Thymus (tissue), 11 donors: ENCODE measurements at regions not wholly inside any gene's neighbourhood (a gene's known extent, or its start where the extent isn't known, plus 50 kb on each side); places are given as distances from the start of the nearest gene placed in this dataset.

Source experiments
- DNase-seq, 9 donors: peaks; one replicate each; pipeline ENCODE4 v3.0.0-alpha.2; 2013; ENCODE audit warnings: low spot score in 9 of 9, low read depth in 6 of 9, missing footprints in 1 of 9
- H3K27ac ChIP-seq, 2 donors: one replicate each; pipeline ENCODE4 v1.5.1; 2013; ENCODE audit warnings: control low read depth in 1 of 2, low read depth in 1 of 2, low read length in 1 of 2, mild to moderate bottlenecking in 1 of 2, moderate library complexity in 1 of 2
- H3K27me3 ChIP-seq, 2 donors: one replicate each; pipeline ENCODE4 v1.5.1; 2013; ENCODE audit warnings: low read length in 1 of 2; ENCODE audit not compliant: control insufficient read depth in 2 of 2, insufficient read depth in 1 of 2
- H3K36me3 ChIP-seq, 2 donors: one replicate each; pipeline ENCODE4 v1.5.1; 2013; ENCODE audit warnings: low read length in 1 of 2, mild to moderate bottlenecking in 1 of 2, moderate library complexity in 1 of 2; ENCODE audit not compliant: control insufficient read depth in 2 of 2, insufficient read depth in 2 of 2
- H3K4me1 ChIP-seq, 2 donors: one replicate each; pipeline ENCODE4 v1.5.1; 2013; ENCODE audit warnings: low read length in 2 of 2; ENCODE audit not compliant: control insufficient read depth in 2 of 2, insufficient read depth in 2 of 2
- H3K4me3 ChIP-seq, 2 donors: one replicate each; pipeline ENCODE4 v1.5.1; 2013; ENCODE audit warnings: low read length in 2 of 2, control low read depth in 1 of 2, mild to moderate bottlenecking in 1 of 2
- H3K9me3 ChIP-seq, 2 donors: one replicate each; pipeline ENCODE4 v1.5.1; 2013; ENCODE audit warnings: low read length in 1 of 2, mild to moderate bottlenecking in 1 of 2; ENCODE audit not compliant: control insufficient read depth in 2 of 2, insufficient read depth in 1 of 2
- WGBS: extraction: QIAGEN DNeasy Blood & Tissue Kit; methylation state at CpG from one replicate; pipeline ENCODE4 v1.1.7; 2013; 5-methylcytosine and 5-hydroxymethylcytosine counted together
- donor health status: healthy.

DNA sequence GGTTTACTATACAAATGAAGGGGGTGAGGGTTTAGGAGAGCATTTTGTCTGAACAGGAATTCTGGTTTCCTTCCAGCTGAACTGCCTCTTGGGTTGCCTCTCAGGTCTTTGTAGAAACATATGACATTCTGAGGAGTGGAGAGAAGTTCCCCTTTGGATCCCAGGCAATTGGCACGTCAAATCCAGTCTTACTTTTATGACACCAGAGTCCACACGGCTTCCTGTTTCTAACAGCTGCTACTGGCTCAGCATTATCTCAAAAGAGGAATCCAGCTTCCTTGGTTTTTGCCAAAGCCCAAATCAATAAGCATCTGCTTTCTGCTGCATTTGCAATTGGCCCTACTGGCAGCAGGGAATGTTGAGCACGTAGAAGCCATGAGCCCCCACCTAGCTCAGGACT lies 97.6 kb upstream of the FAM20A start:
- no peak overlapping the region for H3K27ac ChIP-seq

DNA sequence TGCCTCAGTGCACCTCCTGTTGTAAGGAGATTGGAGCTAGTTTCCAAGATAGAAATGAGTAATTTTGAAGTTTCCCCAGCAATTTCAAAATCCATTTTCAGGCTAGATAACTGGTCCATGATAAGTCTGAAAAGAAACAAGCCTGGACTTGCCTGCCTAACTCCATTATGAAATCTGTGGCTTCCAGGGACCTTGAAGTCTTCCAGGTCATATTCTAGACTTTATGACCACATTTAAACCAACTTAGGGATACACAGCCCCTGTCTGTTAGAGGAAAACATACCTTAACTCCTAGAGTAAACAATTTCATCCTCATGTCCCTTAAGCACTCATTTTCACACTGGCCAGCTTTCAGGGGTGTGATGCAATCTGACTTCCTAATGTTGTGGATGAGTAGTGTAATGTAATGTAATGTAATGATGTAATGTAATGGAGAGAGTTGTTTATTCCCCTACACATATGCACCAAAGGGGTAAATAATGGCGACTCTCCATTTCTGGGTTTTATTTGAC lies 96.7 kb upstream of the FAM20A start:
- no peaks in the 10 kb centered on the region for H3K4me1 ChIP-seq
- H3K27ac ChIP-seq, result no peak overlapping the region
- H3K4me3 ChIP-seq, result no peak overlapping the region
- no peaks in the 10 kb centered on the region for H3K9me3 ChIP-seq
- no peaks in the 10 kb centered on the region for H3K27me3 ChIP-seq
- DNase-seq, result no peak
- H3K36me3 ChIP-seq, result no peaks in the 10 kb centered on the region
- 98% methylated on average over 1 of the region's 1 CpG for WGBS

More for the DNA sequence above, 97.6 kb upstream of the FAM20A start:
- no peaks in the 10 kb centered on the region for H3K9me3 ChIP-seq
- DNase-seq, result peak in 1 of 9 donors; percentile 9
- no peak overlapping the region for H3K4me3 ChIP-seq
- no peaks in the 10 kb centered on the region for H3K36me3 ChIP-seq
- 52% methylated on average over 3 of the region's 3 CpGs for WGBS
- H3K4me1 ChIP-seq, result no peaks in the 10 kb centered on the region
- H3K27me3 ChIP-seq, result no peaks in the 10 kb centered on the region

DNA sequence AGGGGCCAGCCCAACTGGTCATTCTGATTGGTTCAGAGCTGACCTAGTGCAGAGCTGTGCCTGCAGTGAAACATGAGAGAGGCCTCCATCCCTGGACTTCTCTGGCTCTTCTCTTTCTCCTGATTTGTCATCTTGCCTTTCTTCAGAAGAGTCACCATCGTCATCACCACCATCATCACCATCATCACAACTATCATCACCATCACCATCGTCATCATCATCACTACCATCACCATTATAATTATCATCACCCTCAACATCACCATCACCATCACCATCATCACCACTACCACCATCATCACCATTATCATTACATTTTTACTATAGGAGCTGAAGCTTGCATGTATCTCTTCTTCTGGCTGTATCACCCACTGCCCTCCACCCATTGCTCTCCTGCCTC lies 94.5 kb upstream of the FAM20A start:
- Histone ChIP-seq H3K27ac (no peak overlapping the region), H3K4me1 (no peaks in the 10 kb centered on the region), H3K36me3 (no peaks in the 10 kb centered on the region), H3K4me3 (no peak overlapping the region), H3K27me3 (no peaks in the 10 kb centered on the region), H3K9me3 (no peaks in the 10 kb centered on the region)
- DNase-seq, result no peak
- WGBS, result 99% methylated on average over 2 of the region's 2 CpGs

DNA sequence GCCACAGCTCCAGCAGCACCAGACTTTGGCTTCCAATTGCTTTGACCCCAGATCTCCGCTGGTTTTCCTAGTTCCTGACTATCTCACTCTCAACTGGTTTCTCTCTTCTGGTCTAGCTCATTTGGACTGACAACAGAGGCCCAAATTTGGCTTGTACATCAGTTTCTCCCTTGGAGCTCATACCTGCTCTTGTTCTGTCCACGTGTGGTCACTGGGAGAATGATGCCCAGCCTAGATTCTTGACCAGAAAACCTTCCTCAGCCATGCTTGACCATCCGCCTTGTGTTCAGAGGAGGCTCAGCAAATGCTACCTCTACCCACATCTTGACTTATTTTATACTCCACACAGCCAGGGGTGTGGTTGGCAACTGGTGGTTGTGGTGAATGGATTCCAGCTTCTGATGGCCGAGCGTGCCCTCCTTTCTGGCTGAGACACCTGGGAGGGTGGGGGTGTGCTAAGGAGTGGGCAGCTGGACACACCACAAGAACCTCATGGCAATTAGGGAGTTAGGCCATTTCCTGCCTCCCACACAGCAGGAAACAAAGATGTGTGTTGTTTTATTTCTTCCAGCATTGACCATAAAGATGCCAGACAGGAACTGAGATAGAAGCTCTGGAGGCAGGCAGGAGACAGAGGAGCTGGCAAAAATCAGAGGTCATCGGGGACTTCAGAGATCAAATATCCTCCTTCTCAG lies 93.8 kb upstream of the FAM20A start:
- H3K9me3 ChIP-seq, result no peaks in the 10 kb centered on the region
- no peak overlapping the region for H3K27ac ChIP-seq
- H3K36me3 ChIP-seq, result no peaks in the 10 kb centered on the region
- H3K4me3 ChIP-seq, result no peak overlapping the region
- 86% methylated on average over 6 of the region's 6 CpGs for WGBS
- H3K4me1 ChIP-seq, result no peaks in the 10 kb centered on the region
- no peaks in the 10 kb centered on the region for H3K27me3 ChIP-seq
- DNase-seq, result no peak

DNA sequence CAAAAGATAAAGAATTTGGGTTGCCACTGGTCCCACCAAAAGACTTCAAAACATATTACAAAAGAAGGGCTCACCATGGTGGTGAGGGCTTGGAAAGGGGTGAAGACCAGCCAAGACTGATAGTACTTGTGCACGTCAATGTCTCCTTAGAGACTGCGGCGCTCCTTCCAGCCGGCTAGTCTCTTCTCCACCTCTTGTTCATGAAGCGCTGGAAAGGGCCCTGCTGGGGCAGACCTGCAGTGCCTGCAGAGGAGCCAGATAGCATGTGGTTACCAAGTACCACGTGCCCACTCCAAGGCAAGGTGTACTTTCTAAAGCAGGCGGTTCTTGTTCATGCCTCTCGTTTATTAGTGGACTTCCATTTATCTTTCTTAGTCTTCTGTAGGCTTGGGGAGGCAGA lies 92.7 kb upstream of the FAM20A start:
- 96% methylated on average over 8 of the region's 8 CpGs for WGBS
- no peak for DNase-seq
- Histone ChIP-seq H3K27me3 (no peaks in the 10 kb centered on the region), H3K9me3 (no peaks in the 10 kb centered on the region), H3K27ac (no peak overlapping the region), H3K4me1 (no peaks in the 10 kb centered on the region), H3K36me3 (no peaks in the 10 kb centered on the region), H3K4me3 (no peak overlapping the region)

DNA sequence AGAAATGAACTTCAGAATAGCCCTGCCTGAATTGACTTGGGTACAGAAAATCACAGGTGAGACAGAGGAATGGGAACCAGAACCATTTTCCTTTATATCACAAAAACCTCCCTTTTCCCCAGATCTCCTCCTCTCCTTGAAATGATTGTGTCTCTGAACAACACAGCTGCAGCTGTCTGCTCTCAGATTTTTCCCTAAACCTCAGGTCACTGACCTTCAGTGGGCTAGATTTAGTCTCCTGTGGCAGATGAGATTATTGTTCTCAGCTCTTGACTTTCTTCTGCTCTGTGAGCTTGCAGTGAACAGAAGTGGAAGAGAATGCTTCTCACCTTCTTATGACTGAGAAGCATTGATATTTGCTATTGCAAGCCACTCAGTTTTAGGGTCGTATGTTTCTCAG lies 92.3 kb upstream of the FAM20A start:
- Histone ChIP-seq H3K36me3 (no peaks in the 10 kb centered on the region), H3K27me3 (no peaks in the 10 kb centered on the region), H3K27ac (no peak overlapping the region), H3K4me3 (no peak overlapping the region), H3K4me1 (no peaks in the 10 kb centered on the region), H3K9me3 (no peaks in the 10 kb centered on the region)
- 93% methylated on average over 1 of the region's 1 CpG for WGBS
- no peak for DNase-seq

DNA sequence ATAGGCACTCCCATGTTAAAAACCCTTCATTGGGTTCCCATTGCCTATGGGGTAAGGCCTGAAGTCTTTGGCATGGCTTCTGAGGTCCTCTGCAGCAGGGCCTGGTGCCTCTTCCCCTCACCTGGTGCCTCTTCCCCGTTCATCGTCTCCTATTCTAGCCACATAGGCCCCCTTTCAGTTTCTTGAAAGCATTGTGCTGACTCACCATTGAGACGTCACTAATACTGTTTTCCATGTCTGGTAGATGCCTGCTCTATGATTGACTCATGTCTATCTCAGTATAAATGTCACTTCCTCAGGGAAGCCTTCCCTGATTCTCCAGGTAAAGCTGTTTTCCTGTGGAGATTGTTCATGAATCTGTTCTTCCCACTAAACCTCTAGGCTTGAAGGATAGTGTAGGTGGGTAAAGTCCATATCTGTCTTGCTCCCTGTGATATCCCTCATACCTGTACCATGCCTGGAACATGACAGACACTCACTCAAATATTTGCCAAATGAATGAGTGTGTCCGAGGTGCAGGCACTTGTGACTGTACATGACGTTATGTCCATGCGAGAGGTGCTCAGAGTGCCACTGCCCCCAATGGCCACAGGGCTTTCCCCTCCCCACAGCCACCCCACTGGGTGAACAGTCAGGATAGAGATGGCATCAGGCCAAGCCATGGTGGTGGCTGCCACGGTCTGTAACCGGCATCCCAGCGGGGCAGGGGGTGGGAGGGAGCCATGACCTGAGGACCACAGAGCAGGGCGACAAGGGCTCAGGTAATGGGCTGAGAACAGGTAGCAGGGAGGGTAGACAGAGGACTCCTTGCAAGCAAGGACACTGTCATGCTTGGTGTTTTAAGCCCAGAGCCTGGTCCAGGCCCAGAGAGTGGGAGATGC lies 85.2 kb upstream of the FAM20A start:
- Histone ChIP-seq H3K9me3 (no peaks in the 10 kb centered on the region), H3K36me3 (no peaks in the 10 kb centered on the region), H3K4me3 (no peak overlapping the region), H3K4me1 (no peaks in the 10 kb centered on the region), H3K27ac (no peak overlapping the region), H3K27me3 (no peaks in the 10 kb centered on the region)
- WGBS, result 95% methylated on average over 10 of the region's 10 CpGs
- DNase-seq, result no peak

DNA sequence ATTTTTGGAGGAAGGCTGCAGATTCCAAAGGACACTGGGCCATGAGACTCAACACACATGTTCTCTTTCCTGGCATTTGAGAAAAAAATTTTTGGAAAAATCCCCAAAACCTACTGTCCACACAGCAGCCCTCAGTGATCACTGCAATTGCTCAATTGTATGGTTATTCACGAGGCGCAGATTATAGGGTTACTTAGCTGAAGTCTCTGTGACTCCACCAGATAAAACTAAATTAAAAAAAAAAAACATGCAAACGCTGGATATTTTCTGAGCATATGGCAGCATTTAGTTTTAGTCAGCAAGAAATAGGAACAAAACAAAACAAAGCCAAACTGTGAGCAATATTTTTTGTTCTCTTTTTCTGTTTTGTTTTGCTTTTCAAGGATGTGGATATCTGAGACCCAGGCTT lies 83.8 kb upstream of the FAM20A start:
- Histone ChIP-seq H3K4me3 (no peak overlapping the region), H3K27ac (no peak overlapping the region), H3K27me3 (no peaks in the 10 kb centered on the region), H3K9me3 (no peaks in the 10 kb centered on the region), H3K4me1 (no peaks in the 10 kb centered on the region), H3K36me3 (no peaks in the 10 kb centered on the region)
- WGBS, result 89% methylated on average over 3 of the region's 3 CpGs
- DNase-seq, result no peak

DNA sequence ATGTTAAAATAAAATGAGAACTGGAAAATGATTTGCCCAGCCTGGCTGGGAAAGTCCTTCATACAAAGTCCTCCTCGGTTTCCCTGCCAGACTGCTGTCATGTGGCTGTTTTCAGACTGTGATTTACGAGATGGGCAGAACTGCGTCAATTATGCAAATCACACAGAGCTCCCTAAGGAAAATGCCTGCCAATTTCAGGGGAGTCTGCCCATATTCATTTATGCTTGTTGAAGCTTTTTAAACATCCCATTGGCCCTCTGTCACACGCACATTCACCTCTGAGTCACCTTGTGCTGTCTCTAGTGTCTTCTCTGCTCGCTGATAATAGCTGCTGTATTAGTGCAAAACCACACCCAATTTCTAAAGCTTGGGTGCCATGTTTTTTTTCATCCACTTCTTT lies 81.7 kb upstream of the FAM20A start:
- no peak overlapping the region for H3K4me3 ChIP-seq

More for the DNA sequence above, 81.7 kb upstream of the FAM20A start:
- no peaks in the 10 kb centered on the region for H3K4me1 ChIP-seq
- H3K27ac ChIP-seq, result no peak overlapping the region
- DNase-seq, result no peak
- 95% methylated on average over 5 of the region's 5 CpGs for WGBS
- H3K9me3 ChIP-seq, result no peaks in the 10 kb centered on the region
- no peaks in the 10 kb centered on the region for H3K27me3 ChIP-seq
- H3K36me3 ChIP-seq, result no peaks in the 10 kb centered on the region
